ENCODE measurements at regions not wholly inside any gene's neighbourhood (a gene's known extent, or its start where the extent isn't known, plus 50 kb on each side); places are given as distances from the start of the nearest gene placed in this dataset.

- TF ChIP-seq CTCF (conservative IDR thresholded peaks at IDR 0.05) (no peak), ZFX (IDR thresholded peaks at IDR 0.05) (no peak)
Measured at GRCh38 chr18:29003194-29003593, 826.3 kb upstream of the CDH2 start.
